ENCODE measurements at regions not wholly inside any gene's neighbourhood (a gene's known extent, or its start where the extent isn't known, plus 50 kb on each side); places are given as distances from the start of the nearest gene placed in this dataset.

DNA sequence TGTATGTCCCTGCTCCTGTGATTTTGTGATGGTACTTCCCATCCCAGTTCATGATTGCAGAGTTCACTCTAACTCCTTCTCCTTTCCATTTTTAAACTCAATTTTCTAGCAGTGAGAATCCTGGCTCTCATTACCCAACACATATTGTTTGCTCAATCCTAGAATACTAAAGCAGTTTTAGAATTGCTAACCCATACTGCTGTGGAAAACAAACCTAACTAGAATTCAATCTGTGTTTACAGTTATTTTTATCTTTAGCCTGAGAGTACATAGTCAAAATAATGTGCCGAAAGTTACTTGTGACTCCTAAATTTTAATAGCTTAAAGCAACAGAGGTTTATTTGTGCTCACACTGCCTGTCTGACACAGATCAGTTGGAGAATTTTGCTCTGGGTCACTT is 508.0 kb downstream of the AACS start:
- DNase-seq (ENCODE audit: low read depth) = no peak

DNA sequence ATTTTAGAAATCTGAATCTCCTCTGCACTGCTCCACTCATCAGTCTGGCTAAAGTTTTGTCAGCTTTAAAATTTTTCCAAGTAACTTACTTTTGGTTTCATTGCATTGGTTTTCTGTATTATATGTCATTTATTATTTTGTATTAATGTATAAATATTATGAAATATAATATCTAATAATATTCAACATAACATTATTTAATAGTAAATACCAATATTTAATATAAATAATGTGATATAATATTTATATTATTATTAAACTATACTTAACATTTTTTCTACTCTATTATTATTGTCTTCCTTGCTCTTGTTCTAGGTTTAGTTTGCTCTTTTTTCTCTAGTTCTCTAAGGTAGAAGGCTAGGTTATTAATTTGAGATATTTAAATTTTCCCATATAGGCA is 512.1 kb downstream of the AACS start:
- no peak for DNase-seq (ENCODE audit: low read depth)

DNA sequence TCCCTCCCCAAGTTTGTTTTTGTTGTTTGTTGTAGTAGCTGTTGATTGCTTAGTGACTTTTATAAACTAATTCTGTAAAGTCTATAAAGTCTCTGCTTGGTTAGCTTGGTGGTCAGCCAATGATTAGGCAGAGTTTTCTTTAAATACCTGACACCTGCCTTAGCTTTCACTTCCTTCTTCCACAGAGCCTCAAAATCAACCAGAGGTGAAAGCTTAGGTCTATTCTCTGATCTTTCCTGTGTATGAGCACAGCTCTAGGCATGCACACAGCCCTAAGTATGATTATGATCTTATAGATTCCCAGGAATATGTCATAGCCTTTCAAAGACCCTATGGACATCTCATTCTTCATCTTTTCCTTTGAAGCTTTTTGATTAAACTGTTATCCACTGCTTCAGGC is 514.7 kb downstream of the AACS start:
- no peak for DNase-seq (ENCODE audit: low read depth)

DNA sequence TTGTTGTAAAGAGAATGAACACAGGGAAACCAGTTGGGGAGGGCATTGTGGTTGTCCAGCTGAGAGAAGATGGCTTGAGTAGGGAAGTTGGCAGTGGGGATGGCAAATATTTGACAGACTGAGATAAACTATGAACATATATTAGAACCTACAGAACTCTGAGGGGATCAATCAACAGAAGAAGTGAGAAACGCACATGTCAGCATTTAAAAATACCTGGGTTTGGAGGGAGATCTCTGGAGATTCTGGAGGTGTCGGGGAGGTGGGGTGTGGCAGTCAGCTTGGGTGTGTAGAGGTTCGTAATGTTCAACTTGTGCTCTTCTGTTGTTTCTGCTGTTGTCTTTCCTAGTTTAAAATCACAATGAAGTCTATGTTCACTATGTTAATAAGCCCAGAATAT is 517.8 kb downstream of the AACS start:
- DNase-seq (ENCODE audit: low read depth) = no peak

DNA sequence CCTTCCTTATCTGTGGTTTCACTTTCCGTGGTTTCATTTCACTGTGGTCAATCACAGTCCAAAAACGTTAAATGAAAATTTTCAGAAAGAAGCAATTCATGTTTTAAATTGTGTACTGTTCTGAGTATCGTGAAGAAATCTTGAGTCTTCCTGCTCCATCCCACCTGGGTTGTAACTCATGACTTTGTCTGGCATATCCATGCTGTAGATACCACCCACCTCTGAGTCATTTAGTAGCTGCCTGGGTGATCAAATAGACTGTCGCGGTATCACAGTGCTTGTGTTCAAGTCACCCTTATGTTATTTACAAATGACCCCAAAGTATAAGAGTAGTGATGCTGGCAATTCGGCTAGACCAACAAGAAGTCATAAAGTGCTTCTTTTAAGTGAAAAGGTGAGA is 521.2 kb downstream of the AACS start:
- DNase-seq (ENCODE audit: low read depth) = no peak

DNA sequence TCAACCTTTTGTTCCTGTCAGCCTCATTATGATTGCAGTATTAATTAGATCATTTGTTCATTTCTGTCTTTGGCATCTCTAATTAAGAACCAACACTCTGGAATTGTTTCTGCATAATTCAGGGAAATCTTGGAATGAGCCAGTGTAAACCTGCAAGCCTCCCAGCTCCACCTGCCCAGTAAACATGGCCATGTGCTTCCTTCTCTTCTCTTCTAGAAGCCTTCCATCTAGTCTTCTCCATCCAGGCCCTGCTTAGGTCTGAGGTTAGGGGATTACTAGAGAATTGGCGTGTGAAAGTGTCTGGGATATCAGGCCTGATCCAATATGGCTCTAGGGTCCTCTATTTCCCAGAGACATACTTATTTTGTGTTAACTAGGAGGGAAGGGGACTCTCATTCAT is 528.0 kb downstream of the AACS start:
- DNase-seq (ENCODE audit: low read depth) = no peak

DNA sequence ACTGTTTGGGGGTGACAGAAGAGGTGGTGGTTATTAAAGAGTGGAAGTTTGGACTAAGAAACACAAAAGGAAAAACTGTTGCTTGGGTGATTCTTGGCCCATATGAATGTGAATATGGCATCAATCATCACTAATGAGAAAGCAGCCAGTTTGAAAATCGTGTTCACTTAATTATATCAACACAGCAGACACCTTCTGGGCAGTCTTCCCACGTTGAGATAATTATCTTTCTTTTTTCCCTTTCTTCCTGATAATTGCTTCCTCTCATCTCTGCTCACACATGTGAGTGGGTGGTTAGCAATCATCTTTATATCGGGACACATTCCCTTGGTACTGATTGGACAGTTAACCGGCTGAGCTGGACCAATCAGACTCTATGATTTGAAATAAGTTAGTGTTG is 539.7 kb downstream of the AACS start:
- DNase-seq (ENCODE audit: low read depth) = no peak

DNA sequence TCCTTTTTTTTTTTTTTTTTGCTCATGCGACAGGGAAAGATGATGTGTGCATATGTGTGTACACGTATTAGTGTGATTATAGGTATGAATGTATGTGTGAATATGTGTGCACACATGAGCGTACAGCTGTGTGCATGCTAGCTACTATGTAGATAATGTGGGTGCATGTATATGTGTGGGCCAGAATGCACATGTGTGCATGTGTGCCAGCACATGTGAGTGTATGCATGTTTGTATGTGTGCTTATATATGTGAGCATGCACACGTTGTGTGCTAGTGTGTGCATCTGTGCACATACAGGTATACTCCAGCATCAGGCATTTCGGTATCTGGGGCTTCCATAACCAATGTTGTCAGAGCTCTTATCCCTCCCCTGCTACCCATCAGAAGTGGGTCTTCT is 541.1 kb downstream of the AACS start:
- DNase-seq (ENCODE audit: low read depth) = no peak

DNA sequence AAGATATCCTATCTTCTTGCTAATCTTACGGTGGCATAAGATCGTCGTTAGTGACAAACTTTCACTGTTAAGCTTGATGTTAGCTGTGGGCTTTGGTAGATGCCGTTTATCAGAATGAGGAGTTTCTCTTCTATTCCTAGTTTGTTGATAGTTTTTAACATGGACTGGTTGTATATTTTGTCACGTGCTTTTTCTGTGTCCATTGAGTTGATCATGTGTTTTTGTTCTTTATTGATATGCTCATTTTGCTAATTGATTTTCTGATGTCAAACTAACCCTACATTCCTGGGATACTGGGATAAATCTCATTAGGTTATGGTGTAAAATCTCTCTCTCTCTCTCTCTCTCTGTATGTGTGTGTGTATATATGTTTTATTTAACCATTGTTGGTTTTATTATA is 545.1 kb downstream of the AACS start:
- DNase-seq (ENCODE audit: low read depth) = no peak

DNA sequence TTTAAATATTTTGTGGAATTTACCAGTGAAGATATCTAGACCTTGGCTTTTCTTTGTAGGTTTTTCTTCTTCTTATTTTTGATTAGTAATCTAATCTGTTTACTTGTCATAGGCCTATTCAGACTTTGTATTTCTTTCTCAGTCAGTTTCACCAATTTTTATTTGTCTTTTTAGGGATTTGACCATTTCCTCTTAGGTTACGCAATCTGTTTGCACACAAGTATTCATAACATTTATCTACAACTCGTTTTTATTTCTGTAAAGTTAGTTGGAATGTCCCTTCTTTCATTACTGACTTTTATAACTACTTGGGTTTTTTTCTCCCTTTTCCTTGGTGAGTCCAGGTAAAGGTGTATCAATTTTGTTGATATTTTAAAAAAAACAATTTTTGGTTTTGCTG is 545.7 kb downstream of the AACS start:
- no peak for DNase-seq (ENCODE audit: low read depth)

DNA sequence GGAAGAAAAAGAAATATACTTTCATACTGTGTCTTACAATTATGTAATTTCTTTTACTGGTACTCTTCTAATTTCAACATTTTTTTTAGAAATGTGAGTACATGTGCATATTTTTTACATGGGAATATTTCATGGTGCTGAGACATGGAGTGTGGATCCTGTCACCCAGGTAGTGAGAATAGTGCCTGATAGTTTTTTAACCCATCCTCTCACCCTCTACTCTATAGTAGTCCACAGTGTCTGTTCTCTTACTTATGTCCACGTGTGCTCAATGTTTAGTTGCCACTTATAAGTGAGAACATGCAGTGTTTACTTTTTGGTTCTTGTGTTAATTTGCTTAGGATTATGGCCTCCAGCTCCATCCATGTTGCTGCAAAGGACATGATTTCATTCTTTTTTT is 548.8 kb downstream of the AACS start:
- no peak for DNase-seq (ENCODE audit: low read depth)

DNA sequence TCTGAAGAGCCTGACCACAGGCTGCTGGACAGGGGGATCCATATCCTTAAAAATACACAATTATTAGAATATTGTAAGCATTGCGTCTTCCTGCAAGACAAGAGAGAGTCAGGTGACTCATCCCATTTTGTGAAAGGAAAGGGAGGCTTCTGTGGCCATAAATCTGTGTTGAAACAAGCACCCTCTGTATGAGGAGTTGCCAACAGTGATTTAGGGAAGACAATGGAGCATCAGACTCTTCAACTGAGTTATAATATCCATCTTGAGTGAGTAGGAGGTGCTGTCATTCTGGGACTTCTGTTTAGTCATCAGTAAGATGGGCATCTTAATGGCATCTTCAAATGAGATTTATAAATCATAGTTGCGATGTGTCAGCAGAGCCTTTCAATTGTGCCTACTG is 554.5 kb downstream of the AACS start:
- no peak for DNase-seq (ENCODE audit: low read depth)

DNA sequence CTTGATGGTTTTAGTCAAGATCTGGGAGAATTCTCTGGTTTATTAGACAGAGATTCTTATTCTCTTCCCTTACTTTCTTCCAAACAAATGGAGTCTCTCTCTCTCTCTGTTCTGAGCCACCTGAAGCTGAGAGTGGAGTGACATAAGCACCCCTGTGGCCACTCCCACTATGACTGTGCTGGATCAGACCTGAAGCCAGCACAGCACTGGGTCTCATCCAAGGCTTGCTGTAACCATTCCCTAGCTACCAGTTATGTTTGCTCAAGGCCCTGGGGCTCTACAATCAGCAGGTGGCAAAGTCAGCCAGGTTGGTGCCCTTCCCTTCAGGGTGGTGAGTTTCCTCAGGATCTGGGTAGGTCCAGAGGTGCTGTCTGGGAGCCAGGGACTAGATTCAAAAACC is 568.5 kb downstream of the AACS start:
- no peak for DNase-seq (ENCODE audit: low read depth)

DNA sequence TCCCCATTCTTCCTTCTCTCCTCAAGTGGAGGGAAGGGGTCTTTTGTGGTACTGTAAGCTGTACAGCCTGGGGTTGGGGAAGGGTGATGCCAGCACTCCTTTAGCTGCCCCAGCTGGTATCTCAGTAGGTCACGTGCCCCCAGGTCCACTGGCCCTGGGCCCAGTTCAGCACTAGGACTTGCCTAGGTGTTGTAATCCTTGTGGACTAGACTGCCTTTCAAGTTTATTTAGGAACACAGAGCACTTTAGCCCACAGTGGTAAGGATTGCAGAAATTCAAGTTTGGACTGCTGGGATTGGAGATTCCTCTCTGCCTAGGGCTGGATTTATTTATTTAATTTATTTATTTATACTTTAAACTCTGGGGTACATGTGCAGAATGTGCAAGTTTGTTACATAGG is 569.6 kb downstream of the AACS start:
- DNase-seq (ENCODE audit: low read depth) = no peak

DNA sequence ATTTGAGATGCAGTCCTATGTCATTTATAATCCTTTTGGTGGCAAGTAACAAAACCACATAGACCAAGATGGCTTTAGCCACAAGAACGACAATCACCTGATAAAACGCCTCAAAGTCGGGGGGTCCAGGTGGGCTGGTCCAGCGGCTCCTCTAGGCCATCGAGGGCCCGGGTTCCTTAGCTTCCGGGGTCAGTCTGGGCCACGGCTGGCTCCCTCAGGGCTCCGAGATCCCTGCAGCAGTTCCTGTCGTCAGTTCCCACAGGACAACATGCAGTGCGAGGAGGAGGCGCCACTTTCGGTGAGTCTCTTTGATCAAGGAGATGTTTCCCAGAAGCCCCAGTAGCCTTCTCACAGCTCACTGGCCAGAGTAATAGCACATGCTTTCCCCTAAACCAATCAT is 574.6 kb downstream of the AACS start:
- DNase-seq (ENCODE audit: low read depth) = no peak

DNA sequence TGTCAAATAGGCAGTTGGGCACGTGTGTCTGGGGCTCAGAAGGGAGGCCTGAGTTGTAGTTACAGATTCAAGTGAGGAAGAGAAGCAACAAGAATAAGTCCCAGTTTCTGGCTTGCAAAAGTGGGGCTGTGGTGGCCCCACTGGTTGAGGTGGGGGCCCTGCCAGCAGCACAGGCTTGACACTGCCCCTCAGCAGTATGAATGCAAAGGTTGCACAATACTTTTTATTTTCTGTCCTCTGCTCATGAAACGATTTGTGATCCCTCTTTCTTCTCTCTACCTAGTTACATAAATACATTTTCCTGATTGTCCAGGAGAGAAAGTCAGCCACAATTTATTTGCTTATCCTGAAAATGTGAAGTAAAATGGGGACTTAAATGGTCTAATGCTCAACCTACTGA is 577.8 kb downstream of the AACS start:
- DNase-seq (ENCODE audit: low read depth) = no peak

DNA sequence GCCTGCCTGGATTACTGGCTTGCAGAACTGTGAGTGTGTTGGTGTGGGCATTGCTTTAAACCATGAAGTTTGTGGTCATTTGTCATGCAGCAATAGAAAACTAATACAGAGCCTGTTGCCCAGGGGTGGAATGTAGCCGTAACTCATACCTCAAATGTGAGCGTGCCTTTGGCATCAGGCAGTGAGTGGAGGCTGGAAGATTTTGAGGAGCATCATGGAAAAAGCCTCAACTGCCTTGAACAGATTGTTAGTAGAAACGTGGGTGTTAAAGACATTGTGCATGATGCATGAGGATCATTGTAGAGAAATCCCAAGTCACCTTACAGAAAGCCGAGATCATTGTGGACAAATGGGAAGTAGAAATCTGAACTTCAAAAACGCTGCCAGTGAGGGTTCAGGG is 580.5 kb downstream of the AACS start:
- DNase-seq (ENCODE audit: low read depth) = no peak

DNA sequence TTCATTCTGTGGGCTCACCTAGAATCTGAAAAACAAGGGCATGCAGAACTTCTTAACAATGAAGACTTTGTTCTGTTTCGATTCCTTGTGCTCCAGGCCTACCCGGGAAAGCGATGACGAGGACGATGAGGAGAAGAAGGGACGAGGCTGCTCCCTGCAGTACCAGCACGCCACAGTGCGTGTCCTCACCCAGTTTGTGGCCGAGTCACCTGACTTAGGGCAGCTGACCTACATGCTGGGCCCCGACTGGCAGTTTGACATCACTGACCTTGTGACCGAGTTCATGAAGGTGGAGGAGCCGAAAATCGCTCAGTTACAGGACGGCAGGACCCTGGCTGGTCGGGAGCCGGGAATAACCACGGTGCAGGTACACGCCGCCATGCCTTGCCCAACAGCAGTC is 585.4 kb downstream of the AACS start:
- DNase-seq (ENCODE audit: low read depth) = no peak

DNA sequence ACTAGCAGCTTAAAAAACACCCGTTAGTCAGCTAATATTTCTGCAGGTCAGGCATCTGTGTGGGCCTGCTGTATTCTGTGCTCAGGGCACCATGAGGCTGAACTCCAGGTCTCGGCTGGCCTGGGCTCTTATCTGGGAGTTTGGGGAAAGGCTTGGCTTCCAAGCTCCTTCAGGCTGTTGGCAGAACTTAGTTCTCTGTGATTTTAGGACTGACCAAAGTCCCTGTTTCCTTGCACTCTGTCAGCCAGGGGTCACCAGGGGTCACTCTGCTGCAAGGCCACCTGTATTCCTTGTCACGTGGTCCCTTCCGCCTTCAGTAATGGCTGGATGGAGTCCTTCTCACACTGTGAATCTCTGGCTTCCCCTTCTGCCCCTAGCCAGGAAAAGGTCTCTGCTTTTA is 586.4 kb downstream of the AACS start:
- DNase-seq (ENCODE audit: low read depth) = no peak

DNA sequence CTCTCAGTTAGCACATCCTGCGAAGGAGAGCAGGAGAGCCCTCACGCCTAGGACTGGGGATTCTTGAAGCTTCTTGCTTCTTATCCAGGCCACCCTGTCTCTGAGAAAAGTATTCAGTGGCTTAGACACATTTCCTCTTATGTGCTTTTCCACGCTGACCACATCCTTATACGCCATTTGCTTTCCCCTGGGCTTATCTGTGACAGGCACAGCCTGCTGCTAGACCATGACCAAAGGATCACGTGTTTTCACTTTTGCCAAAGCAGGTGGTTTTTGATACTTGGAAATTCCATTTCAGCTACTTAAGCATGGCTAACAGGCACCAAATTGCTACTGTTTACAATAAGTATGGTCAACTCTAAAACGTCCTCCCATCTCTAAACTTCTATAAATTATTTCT is 587.4 kb downstream of the AACS start:
- no peak for DNase-seq (ENCODE audit: low read depth)

DNA sequence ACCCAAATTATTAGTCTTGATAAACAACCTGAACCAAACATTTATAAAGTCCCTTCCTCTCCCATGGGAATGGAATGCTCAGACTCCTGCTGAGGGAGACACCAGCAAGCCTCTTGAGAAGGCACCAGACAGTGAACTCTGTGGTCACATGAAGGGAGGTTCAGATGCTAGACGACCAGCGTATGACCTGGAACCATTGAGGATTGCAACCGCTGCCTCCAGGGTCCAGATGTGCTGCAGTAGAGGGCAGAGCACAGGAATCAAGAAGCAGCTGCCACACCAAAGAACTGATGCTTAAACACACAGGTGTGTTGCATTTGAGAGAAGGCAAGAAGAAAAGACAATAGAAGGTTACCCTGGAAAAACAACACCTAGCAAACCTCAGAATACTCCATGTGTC is 592.4 kb downstream of the AACS start:
- no peak for DNase-seq (ENCODE audit: low read depth)

DNA sequence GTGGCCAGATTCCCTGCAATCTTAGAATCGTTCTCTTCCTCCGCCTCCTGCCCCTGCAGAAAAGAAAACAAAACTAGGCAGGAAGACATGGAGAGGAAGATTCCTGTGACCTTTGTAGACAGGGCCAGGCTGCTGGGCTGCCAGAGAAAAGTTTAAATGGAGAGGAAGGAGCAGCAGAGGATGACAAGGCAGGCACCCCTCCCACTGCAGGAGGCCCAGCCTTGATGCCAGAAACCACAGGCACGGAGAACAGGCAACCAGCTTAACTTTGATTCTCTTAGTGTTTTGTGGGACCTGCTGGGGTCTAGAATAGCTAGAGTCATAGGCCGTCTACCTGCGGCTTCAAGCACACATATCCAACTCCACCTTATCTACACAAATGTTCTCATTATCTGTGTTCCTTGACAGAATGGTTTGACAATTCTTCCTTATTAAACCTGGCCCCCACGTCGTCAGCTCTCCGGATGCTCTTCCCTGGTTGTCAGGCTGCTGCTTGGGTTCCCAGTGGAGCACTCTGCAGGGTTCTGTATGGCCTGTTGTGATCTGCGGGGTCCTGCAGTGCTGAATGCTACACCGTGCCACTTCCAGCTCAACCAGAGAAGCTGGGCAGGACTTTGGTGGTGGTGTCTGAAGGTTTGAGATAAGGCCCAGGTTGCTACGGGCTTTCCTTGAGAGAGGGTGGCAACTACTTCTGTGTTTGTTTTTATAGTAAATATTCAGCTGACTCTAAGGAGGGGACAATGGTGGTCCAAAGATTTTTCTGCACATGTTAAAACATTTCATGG is 609.5 kb downstream of the AACS start:
- no peak for DNase-seq (ENCODE audit: low read depth)

DNA sequence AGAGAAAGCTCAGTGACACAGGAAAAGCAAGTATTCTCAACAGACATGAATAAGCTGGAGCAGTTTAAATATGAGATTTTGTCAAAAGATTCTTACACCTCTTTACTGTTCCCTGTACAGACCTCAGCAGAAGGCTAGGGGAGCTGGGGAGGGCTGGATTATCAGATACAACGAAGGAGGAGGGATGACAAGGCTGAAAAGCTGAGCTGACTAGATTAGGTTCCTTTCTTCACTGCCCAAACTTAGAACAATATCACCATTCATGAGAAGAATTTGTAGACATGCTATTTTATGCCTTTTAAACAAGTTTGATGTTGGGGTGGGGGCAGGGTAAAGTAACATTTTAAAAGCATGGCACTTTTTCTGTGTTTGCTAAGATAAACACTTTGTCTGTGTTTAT is 611.1 kb downstream of the AACS start:
- no peak for DNase-seq (ENCODE audit: low read depth)

DNA sequence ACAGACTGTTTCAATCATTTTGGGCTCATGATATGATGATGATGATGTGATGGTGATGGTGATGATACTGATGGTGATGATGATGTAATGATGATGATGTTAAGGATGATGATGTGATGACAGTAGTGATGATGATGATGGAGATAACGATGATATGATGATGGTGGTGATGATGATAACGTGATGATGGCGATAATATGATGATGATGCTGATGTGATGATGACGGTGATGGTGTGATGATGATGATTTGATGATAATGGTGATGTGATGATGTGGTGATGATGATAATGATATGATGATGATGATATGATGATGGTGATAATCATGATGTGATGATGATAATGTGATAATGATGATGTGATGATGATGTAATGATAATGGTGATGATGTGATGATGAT is 612.6 kb downstream of the AACS start:
- no peak for DNase-seq (ENCODE audit: low read depth)

DNA sequence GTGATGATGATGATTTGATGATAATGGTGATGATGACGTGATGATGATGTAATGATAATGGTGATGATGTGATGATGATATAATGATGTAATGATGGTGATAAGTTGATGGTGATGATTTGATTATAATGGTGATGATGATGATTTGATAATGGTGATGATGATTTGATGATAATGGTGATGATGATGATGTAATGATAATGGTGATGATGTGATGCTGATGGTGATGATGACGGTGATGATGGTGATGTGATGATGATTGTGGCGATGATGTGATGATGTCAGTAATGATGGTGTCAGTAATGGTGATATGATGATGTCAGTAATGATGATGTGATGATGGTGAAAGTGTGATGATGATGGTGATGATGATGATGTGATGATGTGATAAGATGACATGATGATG is 613.4 kb downstream of the AACS start:
- no peak for DNase-seq (ENCODE audit: low read depth)
